Left renal pelvis (tissue), 4 donors: ENCODE measurements at regions not wholly inside any gene's neighbourhood (a gene's known extent, or its start where the extent isn't known, plus 50 kb on each side); places are given as distances from the start of the nearest gene placed in this dataset.

ENCODE experiments used
- DNase-seq, 4 donors: peaks; one replicate each; pipeline ENCODE4 v3.0.0-alpha.2; 2013; ENCODE audit warnings: low read depth in 4 of 4, low spot score in 3 of 4

DNA sequence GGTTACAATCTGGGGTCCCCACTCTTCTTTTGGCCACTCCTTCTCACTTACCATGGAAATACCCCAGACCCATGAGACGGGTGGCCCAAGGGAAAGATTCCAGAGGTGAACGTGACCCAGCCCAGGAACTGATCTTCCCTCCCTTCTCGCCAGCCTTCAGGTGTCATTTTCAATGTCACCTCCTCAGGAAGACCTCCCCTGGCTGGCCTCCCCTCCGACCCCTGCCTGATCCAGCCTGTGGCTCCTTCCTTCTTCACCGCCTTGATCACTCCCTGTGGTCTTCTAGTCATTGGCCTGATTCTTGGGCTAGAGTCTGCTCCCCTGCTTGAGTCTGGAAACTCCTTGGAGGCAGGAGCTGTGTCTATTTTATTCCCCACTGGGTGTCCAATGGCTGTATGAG lies 146.1 kb downstream of the SMAD6 start:
- no peak for DNase-seq

DNA sequence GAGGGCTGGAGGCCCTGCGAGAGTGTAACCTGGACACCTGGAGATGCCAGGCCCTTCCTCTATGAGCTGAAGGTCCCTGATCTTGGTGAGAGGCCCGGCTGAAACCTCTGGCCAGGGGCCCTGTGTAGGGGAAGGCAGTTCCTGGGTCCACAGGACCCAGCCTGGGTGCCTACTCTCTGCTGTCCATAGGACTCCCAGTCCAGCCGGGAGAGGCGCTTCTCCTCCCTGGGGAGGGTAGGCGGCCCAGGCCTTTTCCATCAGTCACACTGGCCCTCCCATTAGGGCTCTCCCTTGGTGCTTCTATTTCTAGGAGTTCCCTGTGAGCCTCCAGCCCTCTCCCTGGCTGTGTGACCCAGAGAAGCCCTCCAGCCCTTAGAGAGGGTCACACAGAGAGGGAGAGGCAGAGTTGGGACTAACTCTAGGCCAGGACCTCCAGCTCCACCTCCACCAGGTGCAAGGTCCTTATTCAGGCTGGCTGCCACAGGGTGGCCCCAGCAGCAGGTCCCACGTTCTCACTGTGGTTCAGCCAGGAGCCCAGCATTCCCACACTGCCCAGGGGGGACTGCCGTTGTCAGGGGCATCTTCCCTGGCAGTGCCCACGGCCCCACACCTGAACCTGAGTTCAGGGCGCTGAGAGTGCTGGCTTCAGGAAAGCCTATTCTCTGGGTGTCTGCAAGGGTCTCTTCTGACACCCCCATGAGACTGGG lies 146.8 kb downstream of the SMAD6 start:
- DNase-seq: no peak

DNA sequence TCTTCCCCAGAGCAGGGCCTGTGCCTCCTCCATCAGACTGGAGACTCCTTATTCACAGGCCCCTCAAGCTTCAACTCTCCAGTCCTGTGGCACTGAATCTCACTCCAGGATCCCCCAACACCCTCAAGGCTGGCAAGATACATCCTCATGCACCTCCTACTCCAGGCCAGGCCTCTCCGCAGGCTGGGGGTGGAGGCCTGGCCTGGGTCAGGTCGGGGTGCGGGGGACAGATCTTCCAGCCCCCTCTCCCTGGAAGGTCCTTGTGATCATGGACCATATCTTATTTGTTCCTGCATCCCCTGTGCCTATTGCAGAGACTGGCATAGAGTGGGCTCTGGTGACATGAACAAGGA lies 147.3 kb downstream of the SMAD6 start:
- no peak for DNase-seq

DNA sequence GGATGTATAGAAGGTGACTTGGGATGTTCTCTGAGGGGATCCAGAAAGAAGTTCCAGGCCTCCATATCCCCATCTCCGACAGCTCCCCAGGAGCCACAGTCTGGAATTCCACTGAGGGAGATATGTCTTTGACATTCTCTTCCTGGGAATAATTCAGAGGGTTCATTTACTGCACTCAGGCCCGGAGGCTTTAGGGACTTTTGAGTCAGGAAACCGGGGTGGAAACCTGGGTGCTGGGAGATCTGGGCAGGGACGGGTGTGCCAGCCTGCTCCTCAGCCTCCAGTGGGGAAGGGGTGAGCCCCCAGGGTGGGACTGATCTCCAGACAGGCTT lies 147.7 kb downstream of the SMAD6 start:
- DNase-seq: no peak

DNA sequence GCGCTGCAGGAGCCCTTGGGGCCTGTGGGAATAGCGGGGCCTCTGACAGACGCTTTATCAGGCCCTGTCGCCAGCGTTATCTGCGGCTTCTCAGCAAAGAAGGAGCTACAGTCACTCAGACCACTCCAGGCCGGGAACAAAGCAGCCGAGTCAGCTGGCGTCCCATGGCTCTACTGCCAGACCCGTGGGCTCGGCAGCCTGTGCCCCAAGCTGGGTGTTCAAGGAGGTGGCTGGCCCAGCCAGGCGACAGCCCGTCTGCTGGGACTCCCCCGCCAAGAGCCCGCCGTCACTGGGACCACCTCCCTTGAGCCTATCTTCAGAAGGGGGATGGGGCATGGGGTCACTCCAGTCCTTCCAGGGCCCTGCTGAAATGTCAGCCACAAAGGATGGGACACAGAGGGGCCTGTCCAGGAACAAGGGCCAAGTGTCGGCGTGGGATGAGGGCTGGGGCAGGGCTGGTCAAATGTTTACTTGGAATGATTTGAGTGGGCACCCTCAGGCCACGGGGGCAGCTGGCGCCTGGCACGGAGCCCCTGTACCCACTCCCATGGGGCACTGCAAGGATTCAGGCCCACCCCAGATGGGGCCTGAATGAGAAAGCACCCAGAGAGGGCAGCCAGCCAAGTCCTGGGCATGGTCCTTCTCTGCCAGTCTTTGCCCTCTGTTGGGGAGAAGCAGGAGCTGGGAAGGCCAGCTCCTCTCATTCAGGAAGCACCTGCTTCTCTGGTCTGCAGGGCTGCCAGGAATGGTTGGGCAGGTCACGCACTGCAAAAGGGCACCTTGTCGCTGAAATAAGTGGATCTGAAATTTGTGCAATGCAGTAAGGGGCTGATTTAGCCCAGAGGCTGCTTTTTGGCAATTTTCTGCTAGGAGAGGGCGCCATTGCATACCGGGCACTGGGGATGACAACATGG lies 148.3 kb downstream of the SMAD6 start:
- no peak for DNase-seq

DNA sequence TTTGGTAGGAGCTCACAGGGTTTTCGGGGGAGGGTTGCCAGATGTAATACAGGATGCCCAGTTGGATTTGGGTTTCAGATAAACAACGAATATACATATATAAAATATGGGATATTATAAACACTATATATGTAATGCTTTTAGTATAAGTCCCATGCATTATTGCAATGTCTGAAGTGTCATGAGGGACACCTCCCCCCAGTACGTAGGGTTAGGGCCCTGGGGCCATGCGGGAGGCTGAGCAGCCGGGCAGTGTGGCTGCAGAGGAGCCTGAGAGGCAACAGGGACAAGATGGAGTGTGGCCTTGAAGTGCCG lies 148.9 kb downstream of the SMAD6 start:
- no peak for DNase-seq

DNA sequence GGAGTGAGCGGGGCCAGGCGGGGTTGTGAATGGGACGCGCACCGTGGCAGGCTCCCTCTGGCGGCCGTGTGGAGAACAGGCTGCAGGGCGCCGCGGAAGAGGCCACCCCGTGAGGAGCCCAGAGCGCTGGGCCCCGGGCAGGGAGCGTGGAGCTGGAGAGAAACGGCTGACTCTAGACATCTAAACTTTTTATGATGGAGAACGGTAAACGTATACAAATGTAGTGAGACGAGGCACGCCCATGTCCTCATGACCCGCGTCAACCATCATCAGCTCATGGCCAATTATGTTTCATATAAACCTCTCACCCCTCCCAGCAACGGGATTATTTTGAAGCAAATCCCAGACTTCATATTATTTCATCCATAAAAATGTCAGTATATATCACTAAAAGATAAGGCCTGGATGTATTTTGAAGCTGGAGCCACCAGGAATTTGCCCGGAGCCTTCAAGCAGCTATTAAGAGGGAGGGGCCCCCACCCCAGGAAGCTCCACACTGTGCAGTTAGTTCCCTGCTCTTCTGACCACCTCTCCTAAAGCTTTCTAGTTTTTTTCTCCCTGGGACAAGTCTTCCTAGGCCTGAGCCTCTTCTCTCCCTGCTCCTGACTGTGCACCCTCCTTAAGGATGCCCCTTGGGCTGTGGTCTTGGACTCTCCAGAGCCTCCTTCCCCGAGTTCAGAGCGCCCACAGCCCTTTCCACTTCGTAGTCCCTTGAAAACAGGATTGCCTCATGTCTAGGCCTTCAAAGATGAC lies 149.5 kb downstream of the SMAD6 start:
- peak; percentile 70 to 71 (median 70) for DNase-seq

DNA sequence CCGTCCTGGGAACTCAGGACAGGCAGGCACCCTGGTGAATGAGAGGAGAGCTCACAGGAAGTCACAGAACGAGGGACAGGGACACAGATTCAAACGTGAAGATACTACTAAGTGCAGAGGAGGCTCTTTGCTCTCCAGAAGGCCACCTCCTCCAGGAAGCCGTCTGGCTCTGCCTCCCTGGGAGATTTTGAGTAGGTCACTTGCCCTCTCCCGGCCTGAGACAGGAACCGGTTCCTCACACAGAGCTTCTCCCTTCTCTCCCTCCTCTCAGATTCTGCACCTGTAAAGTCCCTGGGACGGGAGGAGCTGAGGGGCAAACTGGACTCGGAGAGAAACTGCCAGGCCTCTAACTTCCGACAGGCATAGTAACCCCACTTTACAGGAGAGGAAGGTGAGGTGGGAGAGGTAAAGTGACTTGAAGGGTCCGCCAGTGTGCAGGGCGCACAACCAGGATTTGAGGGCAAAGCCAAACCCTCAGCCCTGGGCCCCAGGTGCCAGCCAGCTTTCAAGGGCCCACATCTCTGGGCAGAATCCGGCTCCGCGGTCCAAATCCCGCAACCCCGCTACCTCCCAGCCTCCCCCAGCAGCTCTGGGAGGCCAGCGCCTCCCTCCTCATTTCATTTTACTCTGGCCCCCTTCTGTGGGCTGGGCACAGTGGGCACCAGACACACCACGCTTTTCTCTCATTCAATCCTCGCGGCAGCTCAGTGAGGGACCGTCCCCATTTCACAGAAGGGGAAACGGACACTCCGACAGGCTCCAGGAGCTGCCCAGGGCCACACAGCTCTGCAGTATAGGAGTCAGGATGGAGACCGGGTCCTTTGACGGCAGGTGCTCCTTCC lies 150.2 kb downstream of the SMAD6 start:
- DNase-seq: no peak

DNA sequence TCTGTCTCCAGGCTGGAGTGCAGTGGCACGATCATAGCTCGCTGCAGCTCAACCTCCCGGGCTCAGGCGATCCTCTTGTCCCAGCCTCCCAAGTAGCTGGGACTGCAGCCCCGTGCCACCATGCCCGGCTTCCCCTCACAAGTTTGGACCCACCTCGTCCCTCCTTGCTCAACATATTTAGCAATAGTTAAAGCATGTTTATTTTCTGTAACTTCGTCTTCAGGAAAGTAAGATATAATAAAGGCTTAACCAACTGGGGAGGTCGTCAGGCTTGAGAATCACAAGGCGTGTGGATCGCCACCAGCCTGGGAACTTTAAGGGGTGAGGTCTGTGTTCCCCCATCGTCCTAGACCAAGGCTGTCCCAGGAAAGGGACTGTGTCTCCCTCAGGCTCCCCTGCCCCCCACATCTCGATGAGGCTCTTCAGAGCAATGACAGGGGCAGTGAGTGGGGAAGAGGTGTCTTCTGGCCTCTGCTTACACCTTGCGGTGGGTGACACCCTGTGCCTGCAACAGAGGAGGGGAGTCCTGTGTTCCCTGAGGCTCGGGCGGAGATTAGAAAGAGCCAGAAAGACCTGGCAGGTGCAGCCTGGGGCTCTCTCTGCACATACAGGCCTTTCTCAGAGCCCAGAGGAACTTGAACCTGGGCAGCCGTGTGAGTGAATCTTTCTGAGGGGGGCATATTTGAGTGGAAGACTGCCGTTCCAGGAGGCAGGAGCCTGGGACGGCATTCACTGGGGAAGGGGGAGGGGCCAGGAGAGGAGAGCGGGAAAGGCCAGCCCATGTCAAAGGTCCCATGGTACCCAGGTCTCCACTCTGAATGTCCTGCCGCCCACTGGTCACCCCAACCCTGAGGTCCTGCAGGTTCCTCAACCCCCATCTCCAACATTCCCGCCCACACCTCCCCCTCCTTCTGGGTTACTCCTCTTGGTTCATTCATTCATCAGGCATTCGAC lies 152.3 kb downstream of the SMAD6 start:
- DNase-seq: no peak

DNA sequence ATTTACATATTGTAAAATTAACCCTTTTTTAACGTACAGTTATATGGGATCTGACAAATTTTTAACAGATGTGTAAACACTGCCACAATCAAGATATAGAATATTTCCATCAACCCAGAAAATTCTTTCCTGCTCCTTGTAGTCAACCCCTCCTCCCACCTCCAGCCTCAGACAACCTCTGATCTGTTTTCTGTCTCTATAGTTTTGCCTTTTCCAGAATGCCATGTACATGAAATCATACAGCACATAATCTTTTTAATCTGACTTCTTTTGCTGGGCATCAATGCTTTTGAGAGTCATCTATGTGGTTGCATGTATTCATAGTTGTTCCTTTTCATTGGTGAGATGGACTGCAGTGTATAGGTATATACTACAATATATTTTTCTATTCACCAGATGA lies 153.0 kb downstream of the SMAD6 start:
- no peak for DNase-seq

DNA sequence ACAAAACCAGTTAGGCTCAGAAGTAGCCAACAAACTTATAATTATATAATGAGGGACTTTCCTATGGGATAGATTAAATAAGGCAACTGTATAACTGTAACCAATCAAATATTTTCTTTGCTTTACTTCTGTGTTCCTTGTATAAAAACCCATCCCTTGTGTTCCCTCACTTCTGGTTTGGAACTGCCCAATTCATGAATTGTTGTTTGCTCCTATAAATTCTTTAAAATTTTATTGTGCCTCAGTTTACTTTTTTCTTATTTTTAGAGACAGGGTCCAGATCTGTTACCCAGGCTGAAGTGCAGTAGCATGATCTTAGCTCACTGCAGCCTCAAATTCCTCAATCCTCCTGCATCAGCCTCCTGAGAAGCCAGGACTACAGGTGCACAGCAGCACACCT lies 155.7 kb downstream of the SMAD6 start:
- no peak for DNase-seq

DNA sequence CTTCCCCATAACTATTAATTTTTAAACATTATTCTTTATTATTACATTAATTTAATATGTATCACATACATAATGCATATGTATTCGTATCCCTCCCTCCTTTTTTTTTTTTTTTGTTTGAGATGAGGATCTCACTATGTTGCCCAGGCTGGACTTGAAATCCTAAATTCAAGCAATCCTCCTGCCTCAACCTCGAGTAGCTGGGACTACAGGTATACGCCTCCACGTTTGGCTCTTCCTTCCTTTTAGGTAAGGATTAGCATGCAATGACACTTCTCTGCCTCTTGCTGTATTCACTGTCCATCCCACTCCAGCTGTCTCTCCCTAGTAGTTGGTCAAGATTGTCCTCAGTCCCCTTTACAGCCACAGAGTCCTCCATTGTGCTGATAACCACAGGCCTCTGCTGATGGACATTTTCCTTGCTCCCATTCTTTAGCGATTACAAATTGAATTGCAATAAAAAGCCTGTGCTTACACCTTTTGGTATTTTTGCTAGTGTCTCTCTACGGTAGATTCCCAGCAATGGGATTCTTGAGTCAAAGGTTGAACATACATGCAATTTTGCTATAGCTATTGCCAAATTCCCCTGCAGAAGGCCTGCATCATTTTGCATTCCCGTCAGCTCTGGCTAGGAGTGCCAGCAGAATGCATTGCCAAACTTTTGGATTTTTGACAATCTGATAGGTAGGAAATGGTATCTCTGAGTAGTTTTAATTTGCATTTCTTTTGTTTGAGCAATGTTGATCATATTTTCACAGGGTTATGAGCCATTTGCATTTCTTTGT lies 156.6 kb downstream of the SMAD6 start:
- no peak for DNase-seq

DNA sequence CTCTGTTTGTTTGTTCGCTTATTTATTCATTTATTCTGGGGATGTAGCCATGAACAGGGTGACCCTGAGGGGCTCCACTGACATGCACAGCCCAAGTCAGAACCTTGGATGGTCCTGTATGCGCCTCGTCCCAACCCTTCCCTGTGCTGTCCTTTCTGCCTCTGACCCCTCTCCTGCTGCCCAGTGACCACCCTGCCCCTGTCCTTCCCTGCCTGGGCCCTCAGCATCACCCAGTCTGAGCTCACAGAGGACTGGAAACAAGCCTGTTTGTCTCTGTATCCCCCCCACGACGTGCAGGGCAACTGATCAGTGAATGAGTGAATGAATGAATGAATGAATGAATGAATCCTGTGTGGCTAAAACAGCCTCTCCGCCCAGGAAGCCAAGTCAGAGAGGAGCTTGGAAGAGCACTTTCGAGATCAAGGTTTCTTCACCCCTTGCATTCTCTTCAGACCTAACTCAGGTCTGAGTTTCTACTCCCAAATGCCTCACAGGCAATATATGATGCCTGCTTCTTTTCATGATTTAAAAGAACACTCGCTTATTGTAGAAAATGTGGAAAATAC lies 157.7 kb downstream of the SMAD6 start:
- no peak for DNase-seq

DNA sequence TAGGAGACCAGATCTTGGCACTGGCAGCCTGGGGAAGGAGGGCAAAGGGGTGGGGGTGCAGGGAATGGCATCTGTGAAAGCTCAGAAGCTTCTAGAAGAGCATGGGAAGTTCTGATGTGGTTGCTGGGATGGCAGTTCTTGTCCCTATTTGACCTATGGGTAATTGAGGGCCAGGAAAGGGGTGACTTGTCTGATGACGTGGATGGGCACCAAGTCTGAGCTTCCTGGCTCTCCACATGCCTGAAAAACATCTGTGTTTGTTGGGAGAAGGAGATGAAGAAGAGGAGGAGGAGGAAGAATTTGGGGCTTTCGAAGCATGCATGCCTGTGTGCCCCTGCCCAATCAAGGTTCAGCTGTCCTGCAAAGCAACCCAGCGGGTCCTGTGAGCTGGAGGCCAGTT lies 158.8 kb downstream of the SMAD6 start:
- no peak for DNase-seq

DNA sequence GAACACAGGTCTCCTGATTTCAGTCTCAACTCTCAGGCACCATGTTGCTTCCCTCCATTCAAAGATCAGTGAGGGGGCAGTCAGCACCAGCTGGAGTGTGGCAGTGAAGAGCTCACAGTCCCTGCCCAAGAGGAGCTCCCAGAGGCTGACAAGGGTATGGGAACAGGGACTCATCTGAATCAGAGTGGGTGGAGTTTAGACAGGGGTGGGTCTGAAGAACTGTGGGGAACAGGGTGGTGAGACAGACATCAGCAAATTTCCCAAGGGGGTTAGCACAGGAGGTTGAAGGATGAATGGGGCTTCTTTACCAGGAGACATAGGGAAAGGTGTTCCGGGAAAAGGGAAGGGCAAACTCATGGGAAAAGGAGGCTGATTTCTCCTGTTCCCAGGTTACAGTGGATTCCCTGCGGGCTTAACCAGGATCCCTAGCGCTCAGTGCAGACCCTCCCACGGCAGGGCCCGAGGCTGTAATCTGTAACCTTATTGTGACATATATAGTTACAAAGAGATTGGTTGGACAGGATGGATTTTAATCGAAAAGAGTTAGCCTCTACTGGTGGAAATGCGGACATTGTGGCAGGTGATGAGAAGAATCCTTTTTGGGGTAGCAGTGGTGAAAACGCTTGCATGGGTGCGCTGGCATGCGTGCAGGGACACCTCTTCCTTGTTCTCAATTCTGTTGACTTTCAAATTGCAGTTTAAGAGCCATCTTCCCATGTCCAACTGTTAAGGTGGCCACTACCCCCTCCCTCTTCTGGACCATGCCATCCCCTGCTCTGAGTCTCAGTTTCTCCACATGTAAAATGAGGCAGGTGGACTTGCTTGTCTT lies 160.3 kb downstream of the SMAD6 start:
- no peak for DNase-seq

DNA sequence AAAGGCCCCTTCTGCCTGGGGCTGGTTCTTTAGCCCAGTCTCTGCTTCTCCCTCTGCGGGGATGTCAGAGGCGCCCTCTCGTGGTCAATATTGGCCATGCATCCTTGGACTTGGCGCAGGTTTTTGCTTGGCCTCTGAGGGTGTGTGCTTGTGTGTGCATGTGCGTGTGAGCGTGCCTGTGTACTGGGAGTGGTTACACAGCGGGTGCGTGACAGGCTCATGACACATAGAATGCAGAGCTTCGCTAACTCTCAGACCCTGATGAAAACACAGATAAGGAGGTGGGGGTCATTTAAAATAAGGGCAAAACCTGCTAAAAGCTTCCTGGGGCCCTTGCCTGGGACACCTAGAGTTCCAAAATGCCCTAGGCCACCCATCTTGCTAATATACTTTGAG lies 160.9 kb downstream of the SMAD6 start:
- peak in 2 of 4 donors; percentile 67 to 71 for DNase-seq

DNA sequence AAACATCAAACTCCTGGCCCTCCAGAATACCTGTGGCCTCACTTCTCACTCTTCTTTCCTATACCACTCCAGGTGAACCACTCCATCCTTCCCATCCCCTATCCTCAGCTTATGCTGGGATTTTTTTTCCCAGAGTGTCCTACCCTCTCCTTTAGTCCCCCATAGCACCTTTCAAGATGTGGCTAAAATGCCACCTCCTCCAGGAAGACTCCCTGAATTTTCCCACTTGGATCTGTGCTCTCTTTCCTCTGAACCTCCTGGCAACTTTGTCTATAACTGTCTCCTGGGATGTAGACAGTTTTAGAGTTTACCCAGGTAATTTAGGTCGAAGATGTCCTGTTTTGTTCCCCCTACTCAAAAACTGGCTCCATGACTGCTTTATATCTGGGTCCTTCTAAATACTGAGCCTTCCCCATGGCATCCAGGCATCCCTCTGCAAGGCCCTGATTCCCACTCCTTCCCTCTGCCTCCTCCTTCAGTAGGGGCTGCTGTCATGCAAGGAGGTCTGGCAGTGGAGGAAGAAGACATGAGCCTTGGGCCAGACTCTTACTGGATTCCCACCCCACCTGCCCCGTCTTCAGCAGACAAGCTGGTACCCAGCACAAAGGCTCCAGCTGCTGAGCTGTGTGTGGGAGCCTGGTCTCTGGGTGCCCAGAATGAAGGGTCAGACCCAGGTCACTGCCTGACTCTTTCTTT lies 161.5 kb downstream of the SMAD6 start:
- DNase-seq: no peak
